Endothelial cell of umbilical vein (primary cell): ENCODE measurements at regions not wholly inside any gene's neighbourhood (a gene's known extent, or its start where the extent isn't known, plus 50 kb on each side); places are given as distances from the start of the nearest gene placed in this dataset.

Experiments used
- BruUV-seq: library from RNA; stranded (reverse); fragments of 400-500 nt; replicated peaks from 2 replicates; lab custom pipeline; 2021; lab: Mats Ljungman, UMichigan
- CTCF ChIA-PET: fragments of 300-600, 350-600 bp; sonication (Branson Sonifier 250); formaldehyde crosslinking; loops from one replicate; lab custom pipeline; 2021; ENCODE audit warnings: antibody characterized with exemption, inconsistent platforms; lab: Charles Lee
- POLR2A ChIA-PET: fragments of 300-600, 350-600 bp; sonication (Branson Sonifier 250); formaldehyde crosslinking; loops from one replicate; lab custom pipeline; 2021; ENCODE audit warnings: antibody characterized with exemption, inconsistent platforms; lab: Charles Lee
- DNase-seq: peaks from one replicate; pipeline ENCODE4 v3.0.0-alpha.2; 2011; ENCODE audit warnings: low read depth, low spot score
- FAIRE-seq: peaks from 2 replicates; lab custom pipeline; 2011; peaks lifted over from hg19 to GRCh38; lab: Jason Lieb, UNC
- H2AFZ ChIP-seq: 2 replicates; pipeline ENCODE4 v1.6.0; 2012; ENCODE audit warnings: low read depth, low read length, control low read depth, inconsistent platforms
- H3K27ac ChIP-seq: 2 replicates; pipeline ENCODE4 v1.5.1; 2011; ENCODE audit warnings: low read depth, mild to moderate bottlenecking, control low read depth, low read length, moderate library complexity; ENCODE audit not compliant: insufficient read depth
- H3K27me3 ChIP-seq, 2 experiments: 2 replicates each; pipeline versions ENCODE4 v1.6.0 to v1.6.1; 2011; ENCODE audit warnings: low read length in 2 of 2, mixed read lengths in 1 of 2; ENCODE audit not compliant: control insufficient read depth in 2 of 2, insufficient read depth in 2 of 2
- H3K36me3 ChIP-seq, 2 experiments: 2 replicates in 1 of 2; 3 replicates in 1 of 2; pipeline ENCODE4 v1.5.1; 2011; ENCODE audit warnings: low read length in 2 of 2, mild to moderate bottlenecking in 1 of 2, moderate library complexity in 1 of 2; ENCODE audit not compliant: control insufficient read depth in 2 of 2, insufficient read depth in 2 of 2; ENCODE audit errors: extremely low read depth in 1 of 2
- H3K4me1 ChIP-seq: 3 replicates; pipeline ENCODE4 v1.5.1; 2011; ENCODE audit warnings: mild to moderate bottlenecking, low read length; ENCODE audit not compliant: control insufficient read depth, insufficient read depth; ENCODE audit errors: extremely low read depth
- H3K4me2 ChIP-seq: 2 replicates; pipeline ENCODE4 v1.6.1; 2011; ENCODE audit warnings: low read length, control low read depth, mixed read lengths; ENCODE audit not compliant: insufficient read depth
- H3K4me3 ChIP-seq, 3 experiments: fragments of 200-600 bp in 1 of 3; sonication (generic), shearing (Covaris generic) in 1 of 3; replicated peaks in 1 of 3; 2 replicates each; pipeline ENCODE4 v1.5.1; 2011 to 2016; ENCODE audit warnings: control low read depth in 3 of 3, low read length in 3 of 3, mild to moderate bottlenecking in 2 of 3, inconsistent platforms in 1 of 3, low read depth in 1 of 3, moderate library complexity in 1 of 3; ENCODE audit not compliant: insufficient read depth in 1 of 3
- H3K79me2 ChIP-seq: 2 replicates; pipeline ENCODE4 v1.6.0; 2012; ENCODE audit warnings: low read length, inconsistent platforms; ENCODE audit not compliant: control insufficient read depth, insufficient read depth
- H3K9ac ChIP-seq: replicated peaks from 2 replicates; pipeline ENCODE3; 2011; ENCODE audit warnings: low read length, control low read depth; ENCODE audit not compliant: insufficient read depth; ENCODE audit errors: extremely low read depth
- H3K9me1 ChIP-seq: replicated peaks from 3 replicates; pipeline ENCODE4 v1.6.0; 2011; ENCODE audit warnings: mild to moderate bottlenecking, low read length; ENCODE audit not compliant: control insufficient read depth, insufficient read depth; ENCODE audit errors: extremely low read depth
- H3K9me3 ChIP-seq: replicated peaks from 2 replicates; pipeline ENCODE4 v1.5.1; 2012; ENCODE audit warnings: low read length, inconsistent platforms; ENCODE audit not compliant: control insufficient read depth, insufficient read depth
- H4K20me1 ChIP-seq: replicated peaks from 2 replicates; pipeline ENCODE3; 2011; ENCODE audit warnings: mild to moderate bottlenecking, low read length; ENCODE audit not compliant: control insufficient read depth, insufficient read depth; ENCODE audit errors: extremely low read depth
- CTCF ChIP-seq, 2 donors: IDR thresholded peaks; 1 replicate in 1 of 2; 2 replicates in 1 of 2; pipeline ENCODE4 v1.5.1; 2011; ENCODE audit warnings: low read length in 2 of 2, mild to moderate bottlenecking in 2 of 2, moderate library complexity in 2 of 2, control low read depth in 1 of 2, inconsistent platforms in 1 of 2, low read depth in 1 of 2; ENCODE audit not compliant: insufficient read depth in 1 of 2; ENCODE audit errors: extremely low read depth in 1 of 2
- EZH2 ChIP-seq: IDR thresholded peaks from 2 replicates; pipeline ENCODE4 v1.6.1; 2012; ENCODE audit warnings: borderline replicate concordance, low read depth, mild to moderate bottlenecking, moderate library complexity, low read length, inconsistent platforms; ENCODE audit not compliant: severe bottlenecking
- FOS ChIP-seq: IDR thresholded peaks from 2 replicates; pipeline ENCODE4 v1.6.1; 2011; ENCODE audit warnings: mild to moderate bottlenecking, low read length, moderate library complexity, borderline replicate concordance; ENCODE audit not compliant: insufficient read depth
- GATA2 ChIP-seq: IDR thresholded peaks from 2 replicates; pipeline ENCODE4 v1.7.0; 2011; ENCODE audit warnings: low read depth, mild to moderate bottlenecking, moderate library complexity, mixed read lengths, low read length; ENCODE audit not compliant: insufficient read length, insufficient read depth
- JUN ChIP-seq: IDR thresholded peaks from 2 replicates; pipeline ENCODE4 v1.6.1; 2011; ENCODE audit warnings: borderline replicate concordance, low read depth; ENCODE audit not compliant: insufficient read length, insufficient read depth
- MAX ChIP-seq: IDR thresholded peaks from 2 replicates; pipeline ENCODE4 v1.6.1; 2011; ENCODE audit not compliant: insufficient read depth, insufficient read length
- MYC ChIP-seq: IDR thresholded peaks from one replicate; pipeline ENCODE4 v1.6.1; 2011; ENCODE audit warnings: mild to moderate bottlenecking, low read depth, low read length
- POLR2A ChIP-seq: IDR thresholded peaks from 2 replicates; pipeline ENCODE4 v1.6.1; 2012; ENCODE audit warnings: low read depth, mild to moderate bottlenecking, control low read depth, low read length
- POLR2AphosphoS5 ChIP-seq: IDR thresholded peaks from 2 replicates; pipeline ENCODE4 v1.6.1; 2012; ENCODE audit warnings: low read depth, mild to moderate bottlenecking, control low read depth, low read length, moderate library complexity; ENCODE audit not compliant: insufficient read depth
- dilution Hi-C: fragments of 300-500 bp; cut with MboI; formaldehyde crosslinking; loops from one replicate; pipeline ENCODE4 v1.15.0; 2019; ENCODE audit warnings: low sequenced_read_pairs; ENCODE audit not compliant: extremely low pct_ligation_motif_present
- intact Hi-C: fragments of 100-400 bp; cut with micrococcal nuclease; formaldehyde crosslinking; loops from one replicate; pipeline ENCODE4 v1.10.0; 2022

- no peaks in the 10 kb centered on the region for H3K36me3 ChIP-seq
- H2AFZ ChIP-seq = no peak overlapping the region
- FAIRE-seq (no peak), DNase-seq (no peak)
- dilution Hi-C loops (no loop called here), intact Hi-C loops (no loop called here)
- H3K4me3 ChIP-seq = no peak overlapping the region
- H3K4me1 ChIP-seq = no peaks in the 10 kb centered on the region
- no peaks in the 10 kb centered on the region for H4K20me1 ChIP-seq
- no peaks in the 10 kb centered on the region for H3K27me3 ChIP-seq
- TF ChIP-seq CTCF (IDR thresholded peaks at IDR 0.05; ENCODE audit: extremely low read depth in 1 of 2, insufficient read depth in 1 of 2, low read depth in 1 of 2, low read length in 2 of 2) (no peak), FOS (no peak)
- no peaks in the 10 kb centered on the region for H3K9me1 ChIP-seq
- H3K79me2 ChIP-seq = no peaks in the 10 kb centered on the region
- BruUV-seq = no TSS peak
- H3K9me3 ChIP-seq = peaks cover 2% of the 10 kb centered on the region
- no peak overlapping the region for H3K27ac ChIP-seq
- ChIA-PET CTCF (no interaction called here), POLR2A (no interaction called here)
- no peak overlapping the region for H3K9ac ChIP-seq
- no peak overlapping the region for H3K4me2 ChIP-seq
Observed at GRCh38 chr5:160923936-160924710, 72.1 kb upstream of the ATP10B start.

- Histone ChIP-seq H3K27ac (no peak overlapping the region), H3K9me3 (peaks cover 2% of the 10 kb centered on the region), H3K4me1 (no peaks in the 10 kb centered on the region), H3K79me2 (no peaks in the 10 kb centered on the region), H4K20me1 (no peaks in the 10 kb centered on the region), H3K4me3 (no peak overlapping the region), H3K9ac (no peak overlapping the region), H3K9me1 (no peaks in the 10 kb centered on the region), H3K4me2 (no peak overlapping the region), H3K36me3 (no peaks in the 10 kb centered on the region), H3K27me3 (no peaks in the 10 kb centered on the region), H2AFZ (no peak overlapping the region)
- TF ChIP-seq EZH2 = no peak
- no peak for TF ChIP-seq CTCF (IDR thresholded peaks at IDR 0.05; ENCODE audit: extremely low read depth in 1 of 2, insufficient read depth in 1 of 2, low read depth in 1 of 2, low read length in 2 of 2)
- TF ChIP-seq MYC = no peak
- TF ChIP-seq JUN = no peak
- TF ChIP-seq FOS = no peak
- no peak for TF ChIP-seq MAX
- TF ChIP-seq GATA2 = no peak
- no peak for TF ChIP-seq POLR2A
- no peak for TF ChIP-seq POLR2AphosphoS5
- dilution Hi-C loops (no loop called here), intact Hi-C loops (no loop called here)
- FAIRE-seq (no peak), DNase-seq (no peak)
- ChIA-PET POLR2A (no interaction called here), CTCF (no interaction called here)
- no TSS peak for BruUV-seq
Observed at GRCh38 chr5:160923411-160923810, 71.4 kb upstream of the ATP10B start.
